ENCODE measurements at regions not wholly inside any gene's neighbourhood (a gene's known extent, or its start where the extent isn't known, plus 50 kb on each side); places are given as distances from the start of the nearest gene placed in this dataset.
"Not testable (repeated sequence)": the region's sequence is repeated elsewhere in the genome, so short reads cannot be mapped to it uniquely, and the experiment has no call there.

DNA sequence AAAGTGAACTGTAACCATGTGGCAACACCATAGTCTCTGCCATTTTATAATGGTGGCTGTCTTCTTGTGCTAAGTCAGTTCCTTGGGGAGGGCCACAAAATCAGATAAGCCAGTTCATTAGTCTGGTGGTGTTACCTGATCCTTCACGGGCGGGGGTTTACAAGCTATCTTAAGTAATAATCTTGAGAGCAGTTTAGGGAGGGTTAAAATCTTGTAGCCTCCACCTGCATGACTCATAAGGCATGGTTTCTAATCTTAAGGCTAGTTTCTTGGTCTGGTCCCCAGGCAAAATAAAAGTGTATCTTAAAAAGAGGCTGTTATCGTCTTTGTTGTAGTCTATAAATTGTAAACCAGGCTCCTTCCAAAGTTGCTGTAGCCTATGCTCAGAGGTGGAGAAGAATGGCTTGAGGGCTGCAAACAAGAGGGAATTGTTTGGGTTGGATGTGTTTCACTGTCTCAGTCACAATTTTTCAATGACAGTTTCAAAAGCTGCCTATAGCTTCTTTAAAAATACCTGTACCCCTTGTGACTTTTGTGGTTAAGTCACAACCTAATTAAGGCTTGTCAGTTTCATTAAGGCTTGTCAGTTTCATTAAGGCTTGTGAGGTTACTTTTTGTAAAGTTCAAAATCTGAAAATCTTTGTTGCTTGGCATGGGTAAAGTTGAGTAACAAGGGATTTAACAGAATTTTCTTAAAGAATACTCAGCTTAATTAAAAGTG, 135.7 kb downstream of the RPS4Y2 start:
- DNase-seq (ENCODE audit: low read depth in 3 of 3, low spot score in 1 of 3): no peak

DNA sequence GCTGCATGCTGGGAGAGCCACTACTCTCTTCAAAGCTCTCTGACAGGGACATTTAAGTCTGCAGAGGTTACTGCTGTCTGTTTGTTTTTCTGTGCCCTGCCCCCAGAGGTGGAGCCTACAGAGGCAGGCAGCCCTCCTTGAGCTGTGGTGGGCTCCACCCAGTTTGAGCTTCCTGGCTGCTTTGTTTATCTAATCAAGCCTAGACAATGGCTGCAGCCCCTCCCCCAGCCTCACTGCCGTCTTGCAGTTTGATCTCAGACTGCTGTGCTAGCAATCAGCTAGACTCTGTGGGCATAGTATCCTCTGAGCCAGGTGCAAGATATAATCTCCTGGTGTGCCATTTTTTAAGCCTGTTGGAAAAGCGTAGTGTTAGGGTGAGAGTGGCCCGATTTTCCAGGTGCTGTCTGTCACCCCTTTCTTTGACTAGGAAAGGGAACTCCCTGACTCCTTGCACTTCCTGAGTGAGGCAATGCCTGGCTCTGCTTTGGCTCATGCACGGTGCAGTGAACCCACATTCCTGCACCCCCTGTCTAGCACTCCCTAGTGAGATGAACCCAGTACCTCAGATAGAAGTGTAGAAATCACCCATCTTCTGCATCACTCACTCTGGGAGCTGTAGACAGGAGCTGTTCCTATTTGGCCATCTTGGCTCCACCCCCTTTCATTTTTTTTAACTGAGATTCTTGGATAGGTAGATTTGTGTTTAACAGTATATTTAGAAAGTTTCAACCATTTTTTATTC, 169.6 kb downstream of the RPS4Y2 start:
- not testable (repeated sequence) for DNase-seq (ENCODE audit: low read depth in 3 of 3, low spot score in 1 of 3)

GRCh38 chrY:20929691-20930342, 173.9 kb downstream of the RPS4Y2 start:
- no peak for DNase-seq (ENCODE audit: low read depth in 3 of 3, low spot score in 1 of 3)

DNA sequence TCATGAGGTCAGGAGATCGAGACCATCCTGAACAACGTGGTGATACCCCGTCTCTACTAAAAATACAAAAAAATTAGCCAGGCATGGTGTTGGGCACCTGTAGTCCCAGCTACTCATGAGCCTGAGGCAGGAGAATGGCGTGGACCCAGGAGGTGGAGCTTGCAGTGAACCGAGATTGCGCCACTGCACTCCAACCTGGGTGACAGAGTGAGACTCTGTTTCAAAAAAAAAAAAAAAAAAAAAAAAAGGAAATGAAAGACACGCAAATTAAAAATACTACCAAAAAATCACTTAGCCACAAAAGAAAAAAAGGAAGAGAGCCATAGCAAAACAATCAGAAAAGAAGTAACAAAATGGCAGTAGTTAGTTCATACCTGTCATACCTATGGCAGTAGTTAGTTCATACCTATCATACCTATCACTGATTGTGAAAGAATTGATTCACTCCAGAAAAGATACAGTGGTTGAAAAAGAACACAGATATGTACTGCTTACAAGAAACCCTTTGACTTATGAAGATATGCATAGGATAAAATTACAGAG, 180.9 kb downstream of the RPS4Y2 start:
- not testable (repeated sequence) for DNase-seq (ENCODE audit: low read depth in 3 of 3, low spot score in 1 of 3)

GRCh38 chrY:20961512-20961911, 205.6 kb downstream of the RPS4Y2 start:
- DNase-seq (ENCODE audit: low read depth in 3 of 3, low spot score in 1 of 3): no peak

DNA sequence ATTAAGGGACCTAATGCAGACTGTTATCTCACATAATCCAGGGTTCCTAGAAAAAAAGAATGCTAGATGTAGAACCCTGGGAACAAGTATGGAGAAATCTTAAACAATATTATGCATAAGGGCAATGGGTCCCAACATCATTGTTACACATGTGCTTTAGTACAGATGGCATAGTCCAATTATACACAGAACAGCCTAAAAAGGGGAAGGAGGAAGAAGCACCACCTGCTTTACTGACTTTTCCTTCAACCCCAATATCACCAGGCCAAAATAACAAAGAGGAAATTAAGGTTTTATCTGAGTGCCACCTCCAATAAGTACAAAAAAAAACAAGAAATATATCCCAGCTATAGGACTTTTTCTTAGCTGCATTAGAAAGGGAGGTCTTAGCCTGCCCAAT, 211.9 kb downstream of the RPS4Y2 start:
- DNase-seq (ENCODE audit: low read depth in 3 of 3, low spot score in 1 of 3): no peak

- DNase-seq (ENCODE audit: low read depth in 3 of 3, low spot score in 1 of 3): no peak
These were observed 212.3 kb downstream of the RPS4Y2 start for GRCh38 chrY:20968237-20968636.

- no peak for DNase-seq (ENCODE audit: low read depth in 3 of 3, low spot score in 1 of 3)
These were observed 215.5 kb downstream of the RPS4Y2 start for GRCh38 chrY:20971371-20971770.

- no peak for DNase-seq (ENCODE audit: low read depth in 3 of 3, low spot score in 1 of 3)
These were observed 230.1 kb downstream of the RPS4Y2 start for GRCh38 chrY:20986037-20986436.

DNA sequence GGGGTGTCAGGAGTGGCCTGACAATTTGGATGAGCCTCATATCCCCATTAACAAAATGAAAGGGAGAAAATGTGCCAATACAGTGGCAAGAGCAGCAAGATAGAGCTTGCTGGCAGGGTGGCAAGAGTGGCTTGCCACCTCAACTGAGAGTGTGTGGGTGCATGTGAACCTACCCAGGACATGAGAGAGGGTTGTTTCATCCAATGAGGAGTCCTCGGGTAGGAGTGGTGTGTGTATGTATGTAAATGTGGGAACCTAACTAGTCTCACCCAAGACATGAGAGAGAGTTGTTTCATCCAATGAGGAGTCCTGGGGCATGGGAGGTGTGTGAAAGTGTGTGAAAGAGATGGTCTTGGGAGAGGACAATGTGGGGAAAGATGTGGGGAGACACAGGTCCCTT, 234.2 kb downstream of the RPS4Y2 start:
- no peak for DNase-seq (ENCODE audit: low read depth in 3 of 3, low spot score in 1 of 3)

DNA sequence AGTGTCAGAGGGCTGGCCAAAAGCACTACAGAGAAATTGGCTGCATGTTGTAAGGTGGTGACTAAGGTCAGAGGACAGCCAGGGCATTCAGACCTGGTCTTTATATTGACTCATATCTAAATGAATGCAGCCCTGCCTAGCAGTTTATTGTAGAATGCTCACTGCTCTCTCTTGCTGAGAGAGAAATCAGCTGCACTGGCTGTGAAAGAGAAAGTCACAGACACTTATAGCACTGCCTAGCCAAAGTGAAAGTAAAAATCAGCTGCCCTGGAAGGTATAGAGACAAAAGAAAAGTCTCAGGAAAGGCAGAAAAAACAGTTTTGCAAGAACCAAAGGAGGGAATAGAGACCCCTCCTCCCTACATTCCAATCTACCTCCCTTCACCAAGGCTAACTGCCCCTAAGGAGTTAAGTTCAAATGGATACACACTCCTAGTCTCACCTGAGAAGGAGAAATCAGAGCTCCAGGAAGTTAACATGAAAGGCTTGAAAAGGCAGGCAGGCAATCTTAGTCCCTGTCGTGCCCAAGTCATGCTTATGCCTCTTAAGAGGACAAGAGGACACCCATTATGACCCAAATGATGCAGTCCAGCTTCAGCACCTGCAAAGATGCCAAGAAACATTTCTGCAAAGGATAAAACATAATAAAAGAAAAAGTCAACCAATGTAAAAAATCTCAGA, 235.1 kb downstream of the RPS4Y2 start:
- DNase-seq (ENCODE audit: low read depth in 3 of 3, low spot score in 1 of 3): no peak

GRCh38 chrY:20997355-20997754, 241.4 kb downstream of the RPS4Y2 start:
- DNase-seq (ENCODE audit: low read depth in 3 of 3, low spot score in 1 of 3): no peak

DNA sequence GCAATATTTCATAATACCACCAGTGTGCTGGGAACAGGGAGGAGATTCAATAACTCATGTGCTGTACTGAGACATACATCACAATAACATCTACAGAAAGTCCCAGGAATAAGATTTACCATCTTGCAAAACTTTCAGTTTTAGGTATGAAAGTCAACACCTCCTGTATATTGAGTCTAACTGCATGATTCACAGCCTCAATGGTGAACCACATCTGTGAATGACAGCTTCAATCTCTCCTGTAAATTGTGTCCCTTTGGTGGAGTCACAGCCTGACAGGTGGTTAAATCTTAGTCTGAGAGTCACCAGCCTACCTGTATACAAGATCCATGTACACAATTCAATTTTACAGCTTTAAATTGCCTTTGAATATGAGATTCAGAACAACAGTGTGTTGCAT, 242.1 kb downstream of the RPS4Y2 start:
- no peak for DNase-seq (ENCODE audit: low read depth in 3 of 3, low spot score in 1 of 3)

DNA sequence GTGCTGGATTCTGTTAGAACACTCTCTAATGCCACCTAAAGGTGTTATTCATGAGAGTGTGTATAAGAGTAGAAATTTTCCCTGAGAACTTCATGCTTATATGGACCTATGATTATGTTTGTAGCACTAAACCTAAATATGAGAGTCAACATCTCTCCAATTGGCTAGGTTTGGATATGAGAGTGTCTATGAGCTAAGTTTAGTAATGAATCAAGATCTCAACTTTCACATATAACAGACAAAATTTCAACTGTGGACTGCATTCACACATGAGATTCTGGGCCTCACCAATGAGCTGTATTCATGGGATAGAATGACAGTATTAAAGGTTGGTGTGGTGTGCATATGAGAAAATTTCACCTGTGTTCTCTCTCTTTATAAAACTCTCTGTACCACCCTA, 242.6 kb downstream of the RPS4Y2 start:
- no peak for DNase-seq (ENCODE audit: low read depth in 3 of 3, low spot score in 1 of 3)

GRCh38 chrY:21001102-21001501, 245.2 kb downstream of the RPS4Y2 start:
- DNase-seq (ENCODE audit: low read depth in 3 of 3, low spot score in 1 of 3): no peak

DNA sequence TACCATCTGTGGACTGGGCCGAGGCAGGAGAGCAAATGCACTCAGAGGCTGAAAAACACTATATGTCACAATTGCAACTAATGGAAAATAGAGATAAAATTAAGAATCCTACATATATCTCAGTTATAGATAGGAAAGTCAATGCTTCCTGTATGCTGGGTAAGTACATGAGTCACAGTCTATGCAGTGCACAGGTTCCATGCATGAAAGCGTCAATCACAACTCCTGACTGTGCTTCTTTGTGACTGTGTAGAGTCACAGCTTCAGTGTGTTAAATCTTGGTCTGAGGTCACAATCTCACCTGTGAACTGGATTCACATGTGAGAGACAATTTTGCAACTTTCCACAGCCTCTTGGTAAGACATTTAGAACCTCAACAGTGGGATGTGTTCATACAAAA, 247.2 kb downstream of the RPS4Y2 start:
- no peak for DNase-seq (ENCODE audit: low read depth in 3 of 3, low spot score in 1 of 3)

DNA sequence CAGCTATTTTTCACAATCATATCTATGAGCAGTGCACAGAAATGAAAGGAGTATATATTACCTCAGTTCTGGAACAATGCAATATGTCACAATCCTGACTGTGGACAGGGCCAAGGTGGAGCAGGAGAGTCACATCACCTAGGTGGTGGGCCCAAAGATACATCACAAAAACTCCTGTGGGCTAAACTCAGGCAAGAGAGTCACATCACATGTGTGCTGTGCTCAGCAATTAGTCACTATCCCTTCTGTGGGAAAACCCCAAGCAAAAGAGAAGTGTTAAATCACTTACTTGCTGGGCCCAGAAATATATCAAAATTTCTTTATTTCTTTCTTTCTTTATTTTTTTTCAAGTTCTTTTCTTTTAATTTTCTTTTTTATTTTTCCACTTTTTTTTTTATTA, 249.6 kb downstream of the RPS4Y2 start:
- DNase-seq (ENCODE audit: low read depth in 3 of 3, low spot score in 1 of 3): no peak

- DNase-seq (ENCODE audit: low read depth in 3 of 3, low spot score in 1 of 3): no peak
These were observed 265.9 kb downstream of the RPS4Y2 start for GRCh38 chrY:21021811-21022210.

DNA sequence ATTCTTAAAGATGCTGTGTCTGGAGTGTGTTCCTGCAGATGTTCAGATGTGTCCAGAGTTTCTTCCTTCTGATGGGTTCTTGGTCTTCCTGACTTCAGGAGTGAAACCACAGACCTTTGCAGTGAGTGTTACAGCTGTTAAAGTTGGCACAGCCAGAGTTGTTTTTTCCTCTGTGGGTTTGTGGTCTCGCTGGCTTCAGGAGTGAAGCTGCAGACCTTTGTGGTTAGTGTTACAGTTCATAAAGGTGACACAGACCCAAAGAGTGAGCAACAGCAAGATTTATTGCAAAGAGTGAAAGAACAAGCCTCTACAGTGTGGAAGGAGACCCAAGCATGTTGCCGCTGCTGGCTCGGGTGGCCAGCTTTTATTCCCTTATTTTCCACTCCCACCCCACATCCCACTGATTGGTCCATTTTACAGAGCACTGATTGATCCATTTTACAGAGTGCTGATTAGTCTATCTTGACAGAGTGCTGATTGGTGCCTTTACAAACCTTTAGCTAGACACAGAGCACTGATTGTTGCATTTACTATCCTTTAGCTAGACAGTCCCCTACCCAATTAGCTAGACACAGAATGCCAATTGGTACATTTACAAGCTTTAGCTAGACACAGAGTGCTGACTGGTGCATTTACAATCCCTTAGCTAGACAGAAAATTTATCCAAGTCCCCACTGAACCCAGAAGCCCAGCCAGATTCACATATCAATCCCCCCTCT, 266.6 kb downstream of the RPS4Y2 start:
- no peak for DNase-seq (ENCODE audit: low read depth in 3 of 3, low spot score in 1 of 3)

DNA sequence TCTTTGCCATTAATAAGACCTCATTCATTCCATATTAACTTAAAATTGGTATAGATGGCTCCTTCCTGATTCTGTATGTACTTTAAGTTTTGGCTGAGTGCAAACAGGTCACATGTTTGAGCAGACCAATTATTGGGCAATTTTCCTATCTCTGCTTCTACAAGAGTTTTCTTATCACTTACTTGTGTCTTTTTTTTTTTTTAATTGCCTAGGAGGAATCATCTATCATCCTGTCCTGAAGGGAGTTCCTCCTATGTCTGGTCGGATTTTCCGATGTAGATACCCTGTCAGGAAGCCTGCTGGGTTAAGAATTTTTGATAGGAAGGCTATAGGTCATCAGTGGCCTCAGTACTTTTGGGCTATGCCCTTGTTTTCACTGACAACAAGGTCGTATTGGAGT, 268.0 kb downstream of the RPS4Y2 start:
- no peak for DNase-seq (ENCODE audit: low read depth in 3 of 3, low spot score in 1 of 3)

GRCh38 chrY:21028506-21028905, 272.6 kb downstream of the RPS4Y2 start:
- DNase-seq (ENCODE audit: low read depth in 3 of 3, low spot score in 1 of 3): no peak

All from stimulated activated CD4-positive, alpha-beta T cell treated with anti-CD3 and anti-CD28 coated beads, TNF-alpha, amount 100 ng/mL, for 1 hour (primary cell).